H9 (cell line): ENCODE measurements at regions not wholly inside any gene's neighbourhood (a gene's known extent, or its start where the extent isn't known, plus 50 kb on each side); places are given as distances from the start of the nearest gene placed in this dataset.
A peak's percentile ranks its signal among the peaks of the same experiment; 100 is the strongest.

Experiments used
- DNase-seq: peaks from one replicate; pipeline ENCODE4 v3.0.0-alpha.2; 2017
- H2AFZ ChIP-seq: one replicate; pipeline ENCODE4 v1.6.1; 2013; ENCODE audit warnings: mild to moderate bottlenecking, low read length, control low read depth, moderate library complexity
- H2AK5ac ChIP-seq: 2 replicates; pipeline ENCODE4 v1.6.1; 2013; ENCODE audit warnings: low read length, control low read depth, mixed read lengths; ENCODE audit not compliant: insufficient read length
- H2BK120ac ChIP-seq: one replicate; pipeline ENCODE4 v1.6.1; 2013; ENCODE audit warnings: low read depth, mild to moderate bottlenecking, low read length, control low read depth, inconsistent platforms; ENCODE audit not compliant: poor library complexity, severe bottlenecking
- H2BK12ac ChIP-seq: 2 replicates; pipeline ENCODE4 v1.6.1; 2013; ENCODE audit warnings: low read length, control low read depth, mixed read lengths, low read depth; ENCODE audit not compliant: insufficient read length
- H2BK15ac ChIP-seq: 2 replicates; pipeline ENCODE4 v1.6.1; 2013; ENCODE audit warnings: low read depth, low read length, control low read depth
- H2BK20ac ChIP-seq: one replicate; pipeline ENCODE4 v1.6.1; 2013; ENCODE audit warnings: low read depth, mild to moderate bottlenecking, low read length, control low read depth, inconsistent platforms; ENCODE audit not compliant: poor library complexity, severe bottlenecking
- H2BK5ac ChIP-seq: 2 replicates; pipeline ENCODE4 v1.6.1; 2013; ENCODE audit warnings: low read length, control low read depth, mixed read lengths; ENCODE audit not compliant: insufficient read length
- H3K14ac ChIP-seq: 2 replicates; pipeline ENCODE4 v1.6.1; 2013; ENCODE audit warnings: low read length, control low read depth; ENCODE audit not compliant: insufficient read depth
- H3K18ac ChIP-seq: 2 replicates; pipeline ENCODE4 v1.6.1; 2013; ENCODE audit warnings: low read depth, mild to moderate bottlenecking, mixed read lengths, low read length, control low read depth; ENCODE audit not compliant: insufficient read length
- H3K23ac ChIP-seq: 2 replicates; pipeline ENCODE4 v1.6.1; 2013; ENCODE audit warnings: low read length, control low read depth, mixed read lengths, low read depth; ENCODE audit not compliant: insufficient read length
- H3K23me2 ChIP-seq: 2 replicates; pipeline ENCODE4 v1.6.1; 2013; ENCODE audit warnings: low read depth, mild to moderate bottlenecking, mixed read lengths, low read length, control low read depth; ENCODE audit not compliant: insufficient read length, poor library complexity, severe bottlenecking
- H3K27ac ChIP-seq: 2 replicates; pipeline ENCODE4 v1.5.1; 2013; ENCODE audit warnings: low read length, control low read depth, mixed read lengths, low read depth; ENCODE audit not compliant: insufficient read length
- H3K27me3 ChIP-seq: 2 replicates; pipeline ENCODE4 v1.6.1; 2013; ENCODE audit warnings: low read length, control low read depth, inconsistent platforms; ENCODE audit not compliant: insufficient read depth
- H3K4ac ChIP-seq: 2 replicates; pipeline ENCODE4 v1.6.1; 2013; ENCODE audit warnings: low read depth, mild to moderate bottlenecking, control low read depth, inconsistent platforms, low read length, moderate library complexity
- H3K4me1 ChIP-seq: 2 replicates; pipeline ENCODE4 v1.6.1; 2013; ENCODE audit warnings: low read length, control low read depth, inconsistent platforms; ENCODE audit not compliant: insufficient read depth
- H3K4me2 ChIP-seq: 2 replicates; pipeline ENCODE4 v1.6.1; 2013; ENCODE audit warnings: low read length, control low read depth, mixed read lengths; ENCODE audit not compliant: insufficient read length, insufficient read depth
- H3K56ac ChIP-seq: 2 replicates; pipeline ENCODE4 v1.6.1; 2013; ENCODE audit warnings: low read depth, mild to moderate bottlenecking, mixed read lengths, low read length, control low read depth; ENCODE audit not compliant: insufficient read length
- H3K79me1 ChIP-seq: 2 replicates; pipeline ENCODE4 v1.6.1; 2013; ENCODE audit warnings: low read depth, mild to moderate bottlenecking, moderate library complexity, low read length, control low read depth, inconsistent platforms; ENCODE audit not compliant: insufficient read depth, poor library complexity, severe bottlenecking
- H3K79me2 ChIP-seq: 2 replicates; pipeline ENCODE4 v1.6.1; 2013; ENCODE audit warnings: low read length, control low read depth, inconsistent platforms; ENCODE audit not compliant: insufficient read depth
- H3K9ac ChIP-seq: 2 replicates; pipeline ENCODE4 v1.6.1; 2013; ENCODE audit warnings: low read length, control low read depth, mixed read lengths; ENCODE audit not compliant: insufficient read length; ENCODE audit errors: extremely low read depth
- H3K9me3 ChIP-seq: one replicate; pipeline ENCODE4 v1.6.1; 2013; ENCODE audit warnings: low read depth, low read length, inconsistent platforms; ENCODE audit not compliant: control insufficient read depth
- H3T11ph ChIP-seq: one replicate; pipeline ENCODE4 v1.6.1; 2013; ENCODE audit warnings: mild to moderate bottlenecking, low read length, control low read depth, inconsistent platforms
- H4K20me1 ChIP-seq: one replicate; pipeline ENCODE4 v1.6.1; 2013; ENCODE audit not compliant: control insufficient read depth, insufficient read length, insufficient read depth
- H4K5ac ChIP-seq: 2 replicates; pipeline ENCODE4 v1.6.1; 2013; ENCODE audit warnings: low read depth, mild to moderate bottlenecking, mixed read lengths, low read length, control low read depth; ENCODE audit not compliant: insufficient read length
- H4K8ac ChIP-seq: replicated peaks from 2 replicates; pipeline ENCODE4 v1.6.1; 2013; ENCODE audit warnings: low read length, control low read depth, mixed read lengths, low read depth; ENCODE audit not compliant: insufficient read length
- H4K91ac ChIP-seq: 2 replicates; pipeline ENCODE4 v1.6.1; 2013; ENCODE audit warnings: low read depth, mild to moderate bottlenecking, moderate library complexity, mixed read lengths, low read length, control low read depth; ENCODE audit not compliant: insufficient read length
- H3K27ac Mint-ChIP-seq, 3 experiments: 2 replicates in 2 of 3; 3 replicates in 1 of 3; pipeline ENCODE4 v1.8.0; 2020 to 2021; ENCODE audit warnings: mixed read lengths in 3 of 3, mild to moderate bottlenecking in 1 of 3, moderate library complexity in 1 of 3
- H3K27me3 Mint-ChIP-seq: 2 replicates; pipeline ENCODE4 v1.8.0; 2021; ENCODE audit warnings: low read depth, mild to moderate bottlenecking, moderate library complexity, mixed read lengths
- H3K36me3 Mint-ChIP-seq, 3 experiments: 2 replicates in 2 of 3; 3 replicates in 1 of 3; pipeline ENCODE4 v1.8.0; 2020 to 2021; ENCODE audit warnings: low read depth in 3 of 3, mixed read lengths in 3 of 3; ENCODE audit not compliant: insufficient read depth in 1 of 3
- H3K4me1 Mint-ChIP-seq, 2 experiments: 2 replicates each; pipeline ENCODE4 v1.8.0; 2020; ENCODE audit warnings: mixed read lengths in 2 of 2
- H3K4me3 Mint-ChIP-seq, 2 experiments: 2 replicates in 1 of 2; 3 replicates in 1 of 2; pipeline ENCODE4 v1.8.0; 2020 to 2021; ENCODE audit warnings: mild to moderate bottlenecking in 2 of 2, mixed read lengths in 2 of 2, moderate library complexity in 1 of 2
- H3K9me3 Mint-ChIP-seq, 2 experiments: 2 replicates in 1 of 2; 3 replicates in 1 of 2; pipeline ENCODE4 v1.8.0; 2020; ENCODE audit warnings: mild to moderate bottlenecking in 2 of 2, mixed read lengths in 2 of 2, moderate library complexity in 1 of 2
- WGBS: extraction: QIAGEN DNeasy Blood & Tissue Kit; methylation state at CpG from one replicate; pipeline ENCODE4 v1.1.7; 2013; ENCODE audit warnings: missing lambda C conversion rate, low lambda C conversion rate, mixed read lengths; ENCODE audit not compliant: insufficient read length; ENCODE audit errors: extremely low coverage; 5-methylcytosine and 5-hydroxymethylcytosine counted together
- TF ChIP-seq, protein P1 (sequence below): fragments of 200-600 bp; sonication (generic); conservative IDR thresholded peaks from 3 replicates; pipeline ENCODE4 v1.8.0; 2021; ENCODE audit warnings: antibody characterized with exemption, mild to moderate bottlenecking

DNA sequence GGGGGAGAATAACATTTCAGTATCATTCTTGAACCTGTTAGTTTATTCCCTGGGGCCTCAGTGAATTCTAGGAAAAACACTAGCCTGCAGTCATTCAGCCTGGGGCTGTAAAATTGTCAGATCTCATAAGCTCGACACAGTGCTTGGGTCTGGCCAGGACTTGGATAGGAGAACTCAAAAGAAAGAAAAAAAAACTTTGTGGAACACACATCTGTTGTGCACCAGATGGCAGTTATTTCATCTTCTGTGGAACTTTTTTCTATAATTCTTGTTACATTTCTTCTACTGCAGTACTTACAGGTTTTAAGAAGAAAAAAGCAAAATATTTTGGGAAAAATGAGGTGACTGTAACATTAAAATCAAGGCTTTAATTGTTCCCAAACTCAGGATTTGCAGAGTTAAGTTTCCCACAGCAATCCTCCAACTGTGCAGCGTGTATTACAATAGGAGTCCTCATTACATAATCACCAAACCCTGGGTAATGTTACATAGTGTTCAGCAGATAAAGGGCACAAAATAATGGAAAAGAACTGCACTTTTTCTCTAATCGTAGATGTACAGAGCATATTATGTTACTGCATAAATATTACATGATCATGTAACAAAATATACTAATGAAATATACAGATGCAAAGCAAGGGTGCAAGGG is 531.1 kb upstream of the CITED2 start:
- no peaks in the 10 kb centered on the region for H4K20me1 ChIP-seq
- TF ChIP-seq, protein P1, sequence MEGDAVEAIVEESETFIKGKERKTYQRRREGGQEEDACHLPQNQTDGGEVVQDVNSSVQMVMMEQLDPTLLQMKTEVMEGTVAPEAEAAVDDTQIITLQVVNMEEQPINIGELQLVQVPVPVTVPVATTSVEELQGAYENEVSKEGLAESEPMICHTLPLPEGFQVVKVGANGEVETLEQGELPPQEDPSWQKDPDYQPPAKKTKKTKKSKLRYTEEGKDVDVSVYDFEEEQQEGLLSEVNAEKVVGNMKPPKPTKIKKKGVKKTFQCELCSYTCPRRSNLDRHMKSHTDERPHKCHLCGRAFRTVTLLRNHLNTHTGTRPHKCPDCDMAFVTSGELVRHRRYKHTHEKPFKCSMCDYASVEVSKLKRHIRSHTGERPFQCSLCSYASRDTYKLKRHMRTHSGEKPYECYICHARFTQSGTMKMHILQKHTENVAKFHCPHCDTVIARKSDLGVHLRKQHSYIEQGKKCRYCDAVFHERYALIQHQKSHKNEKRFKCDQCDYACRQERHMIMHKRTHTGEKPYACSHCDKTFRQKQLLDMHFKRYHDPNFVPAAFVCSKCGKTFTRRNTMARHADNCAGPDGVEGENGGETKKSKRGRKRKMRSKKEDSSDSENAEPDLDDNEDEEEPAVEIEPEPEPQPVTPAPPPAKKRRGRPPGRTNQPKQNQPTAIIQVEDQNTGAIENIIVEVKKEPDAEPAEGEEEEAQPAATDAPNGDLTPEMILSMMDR, result no peak
- Mint-ChIP-seq H3K4me3 (no peak overlapping the region), H3K36me3 (peaks cover 5 to 13% (median 6%) of the 10 kb centered on the region in 3 experiments; a peak in 6 of 7 replicates), H3K27me3 (no peaks in the 10 kb centered on the region), H3K9me3 (peaks cover 7 to 9% of the 10 kb centered on the region in 2 experiments; a peak in 4 of 5 replicates), H3K27ac (peak overlapping the region in 1 of 3 experiments; percentile 79; a peak in 3 of 7 replicates), H3K4me1 (peaks cover 16 to 18% of the 10 kb centered on the region in 2 experiments)
- H3K4me2 ChIP-seq, result no peak overlapping the region
- H3K4ac ChIP-seq, result no peak overlapping the region
- no CpG with 5 or more reads among the region's 3 CpGs for WGBS
- H2BK120ac ChIP-seq, result no peak overlapping the region
- H3K56ac ChIP-seq, result no peak overlapping the region
- no peaks in the 10 kb centered on the region for H3K9me3 ChIP-seq
- H3K9ac ChIP-seq, result no peak overlapping the region
- H3K14ac ChIP-seq, result no peak overlapping the region
- no peak overlapping the region for H3K23ac ChIP-seq
- H4K5ac ChIP-seq, result no peak overlapping the region
- no peak overlapping the region for H4K91ac ChIP-seq
- H2AFZ ChIP-seq, result no peak overlapping the region
- no peaks in the 10 kb centered on the region for H3K4me1 ChIP-seq
- no peak overlapping the region for H2BK15ac ChIP-seq
- no peak overlapping the region for H2BK5ac ChIP-seq
- H2AK5ac ChIP-seq, result no peak overlapping the region
- no peaks in the 10 kb centered on the region for H3K23me2 ChIP-seq
- no peaks in the 10 kb centered on the region for H3K79me2 ChIP-seq
- no peak overlapping the region for H3K27ac ChIP-seq
- no peak overlapping the region for H3K18ac ChIP-seq
- H4K8ac ChIP-seq, result no peak overlapping the region
- no peaks in the 10 kb centered on the region for H3K27me3 ChIP-seq
- no peaks in the 10 kb centered on the region for H3K79me1 ChIP-seq
- no peak overlapping the region for H2BK20ac ChIP-seq
- DNase-seq, result no peak
- H2BK12ac ChIP-seq, result no peak overlapping the region
- H3T11ph ChIP-seq, result no peak overlapping the region
